ENCODE measurements at regions not wholly inside any gene's neighbourhood (a gene's known extent, or its start where the extent isn't known, plus 50 kb on each side); places are given as distances from the start of the nearest gene placed in this dataset.

DNA sequence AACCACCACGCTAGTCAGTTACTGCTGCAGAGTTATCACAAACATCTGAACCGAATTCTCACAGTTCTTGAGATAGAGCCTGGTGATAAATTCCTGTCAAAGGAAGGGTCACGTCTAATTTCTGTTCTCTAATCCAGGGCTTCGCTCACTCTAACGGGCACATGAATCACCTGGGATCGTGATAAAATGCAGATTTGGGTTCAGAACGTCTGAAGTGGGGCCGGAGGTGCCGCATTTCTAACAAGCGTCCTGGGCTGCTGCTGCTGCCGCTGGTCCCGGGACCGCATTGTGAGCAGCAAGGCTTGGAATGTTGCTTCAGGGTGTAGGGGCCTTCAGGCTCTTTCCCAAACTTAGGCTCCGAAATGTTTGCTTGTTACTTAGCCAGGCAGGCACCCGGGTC lies 264.1 kb downstream of the CDC5L start:
- Histone ChIP-seq H3K27ac (ENCODE audit: low read length) (no peak overlapping the region), H3K4me2 (ENCODE audit: low read length) (no peak overlapping the region), H3F3A (ENCODE audit: insufficient read depth, low read length, poor library complexity, severe bottlenecking) (no peaks in the 10 kb centered on the region), H3K27me3 (ENCODE audit: insufficient read depth, low read depth, low read length) (no peaks in the 10 kb centered on the region), H4K20me1 (ENCODE audit: insufficient read depth) (no peaks in the 10 kb centered on the region), H3K36me3 (ENCODE audit: insufficient read depth, low read length) (no peaks in the 10 kb centered on the region), H3K4me3 (ENCODE audit: low read length) (no peak overlapping the region), H3K79me2 (replicated peaks; ENCODE audit: insufficient read depth, low read length) (no peaks in the 10 kb centered on the region), H3K9ac (ENCODE audit: low read length) (no peak overlapping the region), H3K9me2 (ENCODE audit: insufficient read depth, low read length) (no peaks in the 10 kb centered on the region), H3K9me3 (ENCODE audit: low read length) (no peaks in the 10 kb centered on the region), H2AFZ (ENCODE audit: low read depth, low read length) (no peak overlapping the region)
- no peak for TF ChIP-seq POLR2AphosphoS5 (IDR thresholded peaks at IDR 0.05)
- TF ChIP-seq, protein P1, sequence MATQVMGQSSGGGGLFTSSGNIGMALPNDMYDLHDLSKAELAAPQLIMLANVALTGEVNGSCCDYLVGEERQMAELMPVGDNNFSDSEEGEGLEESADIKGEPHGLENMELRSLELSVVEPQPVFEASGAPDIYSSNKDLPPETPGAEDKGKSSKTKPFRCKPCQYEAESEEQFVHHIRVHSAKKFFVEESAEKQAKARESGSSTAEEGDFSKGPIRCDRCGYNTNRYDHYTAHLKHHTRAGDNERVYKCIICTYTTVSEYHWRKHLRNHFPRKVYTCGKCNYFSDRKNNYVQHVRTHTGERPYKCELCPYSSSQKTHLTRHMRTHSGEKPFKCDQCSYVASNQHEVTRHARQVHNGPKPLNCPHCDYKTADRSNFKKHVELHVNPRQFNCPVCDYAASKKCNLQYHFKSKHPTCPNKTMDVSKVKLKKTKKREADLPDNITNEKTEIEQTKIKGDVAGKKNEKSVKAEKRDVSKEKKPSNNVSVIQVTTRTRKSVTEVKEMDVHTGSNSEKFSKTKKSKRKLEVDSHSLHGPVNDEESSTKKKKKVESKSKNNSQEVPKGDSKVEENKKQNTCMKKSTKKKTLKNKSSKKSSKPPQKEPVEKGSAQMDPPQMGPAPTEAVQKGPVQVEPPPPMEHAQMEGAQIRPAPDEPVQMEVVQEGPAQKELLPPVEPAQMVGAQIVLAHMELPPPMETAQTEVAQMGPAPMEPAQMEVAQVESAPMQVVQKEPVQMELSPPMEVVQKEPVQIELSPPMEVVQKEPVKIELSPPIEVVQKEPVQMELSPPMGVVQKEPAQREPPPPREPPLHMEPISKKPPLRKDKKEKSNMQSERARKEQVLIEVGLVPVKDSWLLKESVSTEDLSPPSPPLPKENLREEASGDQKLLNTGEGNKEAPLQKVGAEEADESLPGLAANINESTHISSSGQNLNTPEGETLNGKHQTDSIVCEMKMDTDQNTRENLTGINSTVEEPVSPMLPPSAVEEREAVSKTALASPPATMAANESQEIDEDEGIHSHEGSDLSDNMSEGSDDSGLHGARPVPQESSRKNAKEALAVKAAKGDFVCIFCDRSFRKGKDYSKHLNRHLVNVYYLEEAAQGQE (IDR thresholded peaks at IDR 0.05; ENCODE audit: borderline replicate concordance), result no peak
- TF ChIP-seq MXI1 (conservative IDR thresholded peaks at IDR 0.05; ENCODE audit: poor library complexity, severe bottlenecking), result no peak
- TF ChIP-seq EZH2 (IDR thresholded peaks at IDR 0.05; ENCODE audit: borderline replicate concordance, insufficient read depth, low read length, poor library complexity, severe bottlenecking), result no peak
- TF ChIP-seq RAD21 (conservative IDR thresholded peaks at IDR 0.05), result no peak
- TF ChIP-seq SMC3 (conservative IDR thresholded peaks at IDR 0.05; ENCODE audit: poor library complexity), result no peak
- no peak for TF ChIP-seq EP300 (conservative IDR thresholded peaks at IDR 0.05; ENCODE audit: poor library complexity, severe bottlenecking)
- TF ChIP-seq, protein P2, sequence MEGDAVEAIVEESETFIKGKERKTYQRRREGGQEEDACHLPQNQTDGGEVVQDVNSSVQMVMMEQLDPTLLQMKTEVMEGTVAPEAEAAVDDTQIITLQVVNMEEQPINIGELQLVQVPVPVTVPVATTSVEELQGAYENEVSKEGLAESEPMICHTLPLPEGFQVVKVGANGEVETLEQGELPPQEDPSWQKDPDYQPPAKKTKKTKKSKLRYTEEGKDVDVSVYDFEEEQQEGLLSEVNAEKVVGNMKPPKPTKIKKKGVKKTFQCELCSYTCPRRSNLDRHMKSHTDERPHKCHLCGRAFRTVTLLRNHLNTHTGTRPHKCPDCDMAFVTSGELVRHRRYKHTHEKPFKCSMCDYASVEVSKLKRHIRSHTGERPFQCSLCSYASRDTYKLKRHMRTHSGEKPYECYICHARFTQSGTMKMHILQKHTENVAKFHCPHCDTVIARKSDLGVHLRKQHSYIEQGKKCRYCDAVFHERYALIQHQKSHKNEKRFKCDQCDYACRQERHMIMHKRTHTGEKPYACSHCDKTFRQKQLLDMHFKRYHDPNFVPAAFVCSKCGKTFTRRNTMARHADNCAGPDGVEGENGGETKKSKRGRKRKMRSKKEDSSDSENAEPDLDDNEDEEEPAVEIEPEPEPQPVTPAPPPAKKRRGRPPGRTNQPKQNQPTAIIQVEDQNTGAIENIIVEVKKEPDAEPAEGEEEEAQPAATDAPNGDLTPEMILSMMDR (IDR thresholded peaks at IDR 0.05; ENCODE audit: poor library complexity, severe bottlenecking), result no peak
- no peak for TF ChIP-seq TAF1 (IDR thresholded peaks at IDR 0.05; ENCODE audit: low read depth)

DNA sequence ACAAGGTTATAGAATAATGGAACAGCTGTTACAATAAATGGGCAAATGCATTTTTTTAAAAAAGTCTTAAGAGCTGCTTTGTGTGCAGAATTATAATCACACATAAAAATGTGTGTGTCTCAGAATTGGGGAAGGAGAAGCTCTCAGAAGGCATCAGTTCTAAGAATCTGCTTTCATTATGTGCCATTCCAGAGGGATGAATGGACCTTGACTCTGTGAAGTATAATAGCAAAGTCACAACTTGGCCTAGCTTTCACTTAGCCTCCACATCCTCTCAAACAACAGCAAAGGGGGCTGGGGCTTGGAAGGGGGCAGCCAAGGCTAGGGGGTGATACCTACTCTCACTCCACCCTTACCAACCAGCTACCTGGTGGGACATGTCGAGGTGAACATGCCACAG lies 265.0 kb downstream of the CDC5L start:
- TF ChIP-seq TAF1 (IDR thresholded peaks at IDR 0.05; ENCODE audit: low read depth) (no peak), RAD21 (conservative IDR thresholded peaks at IDR 0.05) (no peak), EZH2 (IDR thresholded peaks at IDR 0.05; ENCODE audit: borderline replicate concordance, insufficient read depth, low read length, poor library complexity, severe bottlenecking) (no peak), SMC3 (conservative IDR thresholded peaks at IDR 0.05; ENCODE audit: poor library complexity) (no peak), MXI1 (conservative IDR thresholded peaks at IDR 0.05; ENCODE audit: poor library complexity, severe bottlenecking) (no peak), EP300 (conservative IDR thresholded peaks at IDR 0.05; ENCODE audit: poor library complexity, severe bottlenecking) (no peak), POLR2AphosphoS5 (IDR thresholded peaks at IDR 0.05) (no peak)
- TF ChIP-seq, protein P2 (IDR thresholded peaks at IDR 0.05; ENCODE audit: poor library complexity, severe bottlenecking), result no peak
- TF ChIP-seq, protein P1 (IDR thresholded peaks at IDR 0.05; ENCODE audit: borderline replicate concordance), result no peak
- no peaks in the 10 kb centered on the region for H3K79me2 ChIP-seq (replicated peaks; ENCODE audit: insufficient read depth, low read length)

More for the DNA sequence above, 265.0 kb downstream of the CDC5L start:
- Histone ChIP-seq H3F3A (ENCODE audit: insufficient read depth, low read length, poor library complexity, severe bottlenecking) (no peaks in the 10 kb centered on the region), H4K20me1 (ENCODE audit: insufficient read depth) (no peaks in the 10 kb centered on the region), H3K4me3 (ENCODE audit: low read length) (no peak overlapping the region), H3K4me2 (ENCODE audit: low read length) (no peak overlapping the region), H3K27me3 (ENCODE audit: insufficient read depth, low read depth, low read length) (no peaks in the 10 kb centered on the region), H3K9me3 (ENCODE audit: low read length) (no peaks in the 10 kb centered on the region), H2AFZ (ENCODE audit: low read depth, low read length) (no peak overlapping the region), H3K27ac (ENCODE audit: low read length) (no peak overlapping the region), H3K9me2 (ENCODE audit: insufficient read depth, low read length) (no peaks in the 10 kb centered on the region), H3K36me3 (ENCODE audit: insufficient read depth, low read length) (no peaks in the 10 kb centered on the region), H3K9ac (ENCODE audit: low read length) (no peak overlapping the region)

All from neural cell (in vitro differentiated cells).